ENCODE measurements at regions not wholly inside any gene's neighbourhood (a gene's known extent, or its start where the extent isn't known, plus 50 kb on each side); places are given as distances from the start of the nearest gene placed in this dataset.
A peak's percentile ranks its signal among the peaks of the same experiment; 100 is the strongest.

DNA sequence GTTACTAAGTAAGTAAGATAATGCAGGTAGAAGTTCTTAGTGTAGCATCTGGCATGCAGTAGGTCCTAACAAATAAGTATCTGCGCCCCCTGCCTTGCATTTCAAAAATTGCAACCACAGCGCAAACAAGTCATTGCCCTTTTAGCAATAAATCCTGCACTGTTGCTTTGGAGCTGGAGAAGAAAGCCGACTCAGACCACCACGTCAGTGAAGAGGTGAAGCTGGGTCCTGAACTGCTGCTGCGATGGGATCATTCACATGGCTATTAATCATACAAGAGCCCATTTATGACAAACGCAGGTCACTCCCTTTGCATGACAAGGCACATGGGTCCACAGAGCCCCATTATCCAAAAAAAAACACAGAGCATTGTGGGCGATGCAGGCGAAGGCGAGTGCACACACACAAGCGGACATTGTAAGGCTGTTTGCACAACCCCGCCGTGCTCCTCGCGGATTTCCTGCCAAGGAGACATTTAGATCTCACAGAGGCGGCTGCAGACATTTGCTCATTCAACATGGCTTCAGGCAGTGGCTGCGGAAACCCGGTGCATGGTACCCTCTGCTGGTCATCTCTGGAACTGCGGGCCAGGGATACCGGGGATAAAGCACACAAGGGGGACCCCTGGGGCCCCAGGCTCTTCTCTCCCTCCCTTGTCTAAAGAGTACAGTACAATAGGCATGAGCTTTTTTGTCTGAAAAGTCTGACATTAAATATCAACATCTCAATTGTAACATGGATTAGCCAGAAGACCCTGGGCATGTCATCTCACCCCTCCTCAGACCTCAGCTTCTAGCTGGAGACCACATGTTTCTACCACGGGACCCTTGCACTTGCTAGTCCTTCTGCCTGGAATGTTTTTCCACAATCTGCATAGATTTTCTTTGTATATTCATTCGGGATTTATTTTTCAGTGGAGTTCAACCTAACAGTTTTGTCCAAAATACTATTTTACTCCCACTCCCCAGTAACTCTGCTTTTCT, 56.7 kb downstream of the CYRIA start:
- intact Hi-C loops (cut with micrococcal nuclease): loop anchor here (1.0 kb wide), 5 partner anchors 56 to 972 kb away; no protein-coding TSS in a partner anchor
- POLR2A ChIA-PET: interaction anchor here (1.4 kb wide), 1 partner anchor 668 kb away, joined by 3 read pairs; no protein-coding TSS in a partner anchor
- H3K36me3 Mint-ChIP-seq: no peaks in the 10 kb centered on the region
- peaks cover under 1 to 6% (median under 1%) of the 10 kb centered on the region in 5 donors for H3K27me3 Mint-ChIP-seq
- H3K9me3 Mint-ChIP-seq: no peaks in the 10 kb centered on the region
- H3K4me1 ChIP-seq (ENCODE audit: control insufficient read depth in 2 of 2, insufficient read depth in 2 of 2, low read length in 2 of 2): no peaks in the 10 kb centered on the region
- peak overlapping the region; percentile 78 for H3K4me3 ChIP-seq (ENCODE audit: low read length)
- ATAC-seq: peak; percentile 94
- DNase-seq: peak; percentile 72 to 91 (median 84)
- no peaks in the 10 kb centered on the region for H3K36me3 ChIP-seq (ENCODE audit: control insufficient read depth in 2 of 3, insufficient read depth in 3 of 3, low read length in 3 of 3)
- peaks cover 0 to 4% (median 0%) of the 10 kb centered on the region in 7 donors for H3K4me1 Mint-ChIP-seq
- peak overlapping the region; percentile 41 to 90 (median 78) for H3K27ac Mint-ChIP-seq
- CTCF ChIA-PET: interaction anchor here (0.6 to 1.9 kb wide), 10 partner anchors 13 to 976 kb away, joined by 3 to 13 read pairs (median 3); partner anchors contain the start of gene MYCN
- no peaks in the 10 kb centered on the region for H3K27me3 ChIP-seq (ENCODE audit: control insufficient read depth in 2 of 2, insufficient read depth in 2 of 2, low read length in 2 of 2)
- H3K4me3 Mint-ChIP-seq: peak overlapping the region; percentile 79 to 97 (median 90)
- H3K9me3 ChIP-seq (ENCODE audit: control insufficient read depth in 2 of 3, low read length in 3 of 3): no peaks in the 10 kb centered on the region
- H3K27ac ChIP-seq (ENCODE audit: low read depth, low read length): peak overlapping the region; percentile 36

DNA sequence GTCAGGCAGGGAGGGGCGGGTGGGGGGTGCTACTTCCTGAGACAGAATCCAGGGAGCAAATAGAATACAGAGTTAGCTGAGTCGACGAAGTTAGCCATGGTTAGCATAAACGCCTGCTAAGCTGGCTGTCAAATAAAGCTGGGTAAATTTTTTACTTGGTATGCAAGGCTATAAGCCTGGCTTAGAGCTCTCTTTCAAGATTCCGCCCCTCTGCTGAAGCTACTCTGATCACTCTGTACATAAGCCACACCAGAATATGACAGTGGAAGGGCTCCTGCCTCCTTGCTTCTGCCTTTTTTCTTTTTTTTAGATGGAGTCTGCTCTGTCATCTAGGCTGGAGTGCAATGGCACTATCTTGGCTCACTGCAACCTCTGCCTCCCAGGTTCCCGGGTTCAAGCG, 58.3 kb downstream of the CYRIA start:
- Histone ChIP-seq H3K4me3 (ENCODE audit: low read length) (no peak overlapping the region), H3K27ac (ENCODE audit: low read depth, low read length) (no peak overlapping the region), H3K4me1 (ENCODE audit: control insufficient read depth in 2 of 2, insufficient read depth in 2 of 2, low read length in 2 of 2) (no peaks in the 10 kb centered on the region), H3K36me3 (ENCODE audit: control insufficient read depth in 2 of 3, insufficient read depth in 3 of 3, low read length in 3 of 3) (no peaks in the 10 kb centered on the region), H3K27me3 (ENCODE audit: control insufficient read depth in 2 of 2, insufficient read depth in 2 of 2, low read length in 2 of 2) (no peaks in the 10 kb centered on the region), H3K9me3 (ENCODE audit: control insufficient read depth in 2 of 3, low read length in 3 of 3) (no peaks in the 10 kb centered on the region)
- Mint-ChIP-seq H3K9me3 (no peaks in the 10 kb centered on the region), H3K4me1 (peaks cover 0 to 4% (median 0%) of the 10 kb centered on the region in 7 donors), H3K27me3 (peaks cover 0 to 12% (median 2%) of the 10 kb centered on the region in 5 donors), H3K36me3 (no peaks in the 10 kb centered on the region), H3K4me3 (no peak overlapping the region), H3K27ac (no peak overlapping the region)
- DNase-seq (no peak), ATAC-seq (no peak)
- ChIA-PET CTCF (interaction anchor here (0.6 to 1.9 kb wide), 4 partner anchors 16 to 668 kb away, joined by 3 to 8 read pairs (median 5); partner anchors contain the start of gene MYCN), POLR2A (no interaction called here)
- intact Hi-C loops (cut with micrococcal nuclease): no loop called here

DNA sequence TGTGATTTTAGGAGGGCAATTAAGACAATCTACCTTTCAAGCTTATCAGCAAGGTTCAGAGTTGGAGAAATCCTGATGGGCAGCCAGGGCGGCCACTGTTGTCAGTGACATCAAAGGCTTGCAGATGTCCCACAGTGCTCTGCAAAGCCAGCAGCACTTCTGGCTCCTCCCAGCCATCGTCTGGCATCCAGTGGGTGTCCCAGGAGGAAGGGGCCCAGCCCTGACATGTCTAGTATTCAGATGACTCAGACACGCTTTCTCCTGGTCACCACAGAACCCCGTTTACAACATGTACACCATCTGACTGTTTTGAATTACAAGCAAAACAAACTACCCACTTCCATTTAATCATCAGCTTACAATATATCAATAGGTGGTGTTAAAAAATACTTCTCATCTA, 61.4 kb downstream of the CYRIA start:
- H3K9me3 ChIP-seq (ENCODE audit: control insufficient read depth in 2 of 3, low read length in 3 of 3): no peaks in the 10 kb centered on the region
- H3K4me3 ChIP-seq (ENCODE audit: low read length): no peak overlapping the region
- Mint-ChIP-seq H3K4me1 (peaks cover 0 to 4% (median 0%) of the 10 kb centered on the region in 7 donors), H3K4me3 (no peak overlapping the region), H3K9me3 (peaks cover 0 to 3% (median 0%) of the 10 kb centered on the region in 11 donors), H3K27me3 (peaks cover 0 to 16% (median 9%) of the 10 kb centered on the region in 5 donors), H3K27ac (no peak overlapping the region), H3K36me3 (no peaks in the 10 kb centered on the region)
- ATAC-seq (no peak), DNase-seq (no peak)
- H3K27me3 ChIP-seq (ENCODE audit: control insufficient read depth in 2 of 2, insufficient read depth in 2 of 2, low read length in 2 of 2): no peaks in the 10 kb centered on the region
- H3K27ac ChIP-seq (ENCODE audit: low read depth, low read length): no peak overlapping the region
- CTCF ChIA-PET: no interaction called here
- H3K4me1 ChIP-seq (ENCODE audit: control insufficient read depth in 2 of 2, insufficient read depth in 2 of 2, low read length in 2 of 2): no peaks in the 10 kb centered on the region
- no peaks in the 10 kb centered on the region for H3K36me3 ChIP-seq (ENCODE audit: control insufficient read depth in 2 of 3, insufficient read depth in 3 of 3, low read length in 3 of 3)
- POLR2A ChIA-PET: no interaction called here
- intact Hi-C loops (cut with micrococcal nuclease): no loop called here

GRCh38 chr2:16591370-16591933, 74.2 kb downstream of the CYRIA start:
- H3K27ac Mint-ChIP-seq: no peak overlapping the region
- no peak overlapping the region for H3K4me3 Mint-ChIP-seq
- no peak overlapping the region for H3K27ac ChIP-seq (ENCODE audit: low read depth, low read length)
- DNase-seq (no peak), ATAC-seq (no peak)
- ChIA-PET POLR2A (interaction anchor here (0.6 kb wide), 1 partner anchor 96 kb away, joined by 5 read pairs; no protein-coding TSS in a partner anchor), CTCF (no interaction called here)
- H3K36me3 ChIP-seq (ENCODE audit: control insufficient read depth in 2 of 3, insufficient read depth in 3 of 3, low read length in 3 of 3): no peaks in the 10 kb centered on the region
- H3K9me3 ChIP-seq (ENCODE audit: control insufficient read depth in 2 of 3, low read length in 3 of 3): no peaks in the 10 kb centered on the region
- no peak overlapping the region for H3K4me3 ChIP-seq (ENCODE audit: low read length)
- H3K27me3 ChIP-seq (ENCODE audit: control insufficient read depth in 2 of 2, insufficient read depth in 2 of 2, low read length in 2 of 2): no peaks in the 10 kb centered on the region
- H3K27me3 Mint-ChIP-seq: peaks cover 0 to 12% (median 3%) of the 10 kb centered on the region in 5 donors
- intact Hi-C loops (cut with micrococcal nuclease): no loop called here
- no peaks in the 10 kb centered on the region for H3K4me1 Mint-ChIP-seq
- no peaks in the 10 kb centered on the region for H3K9me3 Mint-ChIP-seq
- H3K4me1 ChIP-seq (ENCODE audit: control insufficient read depth in 2 of 2, insufficient read depth in 2 of 2, low read length in 2 of 2): no peaks in the 10 kb centered on the region
- no peaks in the 10 kb centered on the region for H3K36me3 Mint-ChIP-seq

DNA sequence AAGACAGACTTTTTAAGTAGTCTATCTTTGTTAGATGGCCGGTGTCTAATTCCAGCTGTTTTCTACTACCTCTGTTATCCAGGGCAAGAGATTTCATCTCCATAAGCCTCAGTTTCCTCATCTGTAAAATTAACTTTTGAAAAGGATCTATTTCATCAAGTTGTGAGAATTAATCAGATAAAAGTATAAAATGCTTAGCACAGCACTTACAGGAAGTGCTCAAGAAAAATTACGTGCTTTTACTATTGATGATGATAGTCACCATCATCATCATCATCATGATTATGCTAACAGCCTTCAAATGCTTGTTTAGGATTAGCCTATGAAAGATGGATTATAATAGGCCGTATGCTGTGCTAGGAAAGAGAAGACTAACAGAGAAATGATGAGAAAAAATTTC, 76.2 kb downstream of the CYRIA start:
- Mint-ChIP-seq H3K36me3 (no peaks in the 10 kb centered on the region), H3K27ac (no peak overlapping the region), H3K27me3 (peaks cover 0 to 16% (median 3%) of the 10 kb centered on the region in 5 donors), H3K4me3 (no peak overlapping the region), H3K9me3 (peaks cover 0 to 4% (median 0%) of the 10 kb centered on the region in 11 donors), H3K4me1 (peaks cover 0 to 4% (median 0%) of the 10 kb centered on the region in 7 donors)
- H3K27me3 ChIP-seq (ENCODE audit: control insufficient read depth in 2 of 2, insufficient read depth in 2 of 2, low read length in 2 of 2): no peaks in the 10 kb centered on the region
- H3K9me3 ChIP-seq (ENCODE audit: control insufficient read depth in 2 of 3, low read length in 3 of 3): no peaks in the 10 kb centered on the region
- no peak overlapping the region for H3K27ac ChIP-seq (ENCODE audit: low read depth, low read length)
- DNase-seq (no peak), ATAC-seq (no peak)
- H3K4me1 ChIP-seq (ENCODE audit: control insufficient read depth in 2 of 2, insufficient read depth in 2 of 2, low read length in 2 of 2): no peaks in the 10 kb centered on the region
- no peaks in the 10 kb centered on the region for H3K36me3 ChIP-seq (ENCODE audit: control insufficient read depth in 2 of 3, insufficient read depth in 3 of 3, low read length in 3 of 3)
- intact Hi-C loops (cut with micrococcal nuclease): no loop called here
- ChIA-PET POLR2A (no interaction called here), CTCF (no interaction called here)
- no peak overlapping the region for H3K4me3 ChIP-seq (ENCODE audit: low read length)

DNA sequence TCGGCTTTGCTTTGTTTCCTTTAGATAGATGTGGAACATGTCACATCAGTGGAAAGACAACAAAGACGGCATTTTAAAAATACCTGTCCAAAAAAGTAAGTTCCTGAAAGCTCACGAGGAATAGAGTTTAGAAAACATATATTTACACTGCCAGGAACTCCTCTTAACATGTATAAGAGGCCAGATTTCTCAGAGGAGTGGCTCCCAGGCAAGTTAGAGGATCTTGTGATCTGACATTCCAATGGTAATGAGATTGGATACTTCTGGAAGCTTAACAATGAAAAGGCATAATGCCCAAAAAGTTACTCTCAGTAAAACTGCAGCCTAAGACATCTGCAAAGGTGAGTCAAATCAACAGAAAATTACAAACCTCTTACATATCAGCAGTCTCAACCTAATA, 77.1 kb downstream of the CYRIA start:
- Mint-ChIP-seq H3K27ac (no peak overlapping the region), H3K9me3 (peaks cover 0 to 4% (median 0%) of the 10 kb centered on the region in 11 donors), H3K36me3 (no peaks in the 10 kb centered on the region), H3K27me3 (peaks cover 0 to 16% (median 3%) of the 10 kb centered on the region in 5 donors), H3K4me1 (peaks cover 0 to 4% (median 0%) of the 10 kb centered on the region in 7 donors), H3K4me3 (no peak overlapping the region)
- no peaks in the 10 kb centered on the region for H3K9me3 ChIP-seq (ENCODE audit: control insufficient read depth in 2 of 3, low read length in 3 of 3)
- H3K27ac ChIP-seq (ENCODE audit: low read depth, low read length): no peak overlapping the region
- POLR2A ChIA-PET: no interaction called here
- no peak overlapping the region for H3K4me3 ChIP-seq (ENCODE audit: low read length)
- ATAC-seq (no peak), DNase-seq (no peak)
- H3K36me3 ChIP-seq (ENCODE audit: control insufficient read depth in 2 of 3, insufficient read depth in 3 of 3, low read length in 3 of 3): no peaks in the 10 kb centered on the region
- H3K4me1 ChIP-seq (ENCODE audit: control insufficient read depth in 2 of 2, insufficient read depth in 2 of 2, low read length in 2 of 2): no peaks in the 10 kb centered on the region
- H3K27me3 ChIP-seq (ENCODE audit: control insufficient read depth in 2 of 2, insufficient read depth in 2 of 2, low read length in 2 of 2): no peaks in the 10 kb centered on the region
- CTCF ChIA-PET: no interaction called here
- intact Hi-C loops (cut with micrococcal nuclease): no loop called here

Data from naive thymus-derived CD4-positive, alpha-beta T cell (primary cell).